A673 (cell line): ENCODE measurements at regions not wholly inside any gene's neighbourhood (a gene's known extent, or its start where the extent isn't known, plus 50 kb on each side); places are given as distances from the start of the nearest gene placed in this dataset.

ENCODE experiments used
- BruUV-seq: library from RNA; stranded (reverse); fragments of 400-500 nt; replicated peaks from 2 replicates; lab custom pipeline; 2021; lab: Mats Ljungman, UMichigan
- CTCF ChIA-PET: fragments of 300-600 bp; sonication (Branson Sonifier 250); formaldehyde crosslinking; loops from one replicate; lab custom pipeline; 2022; ENCODE audit warnings: antibody characterized with exemption; lab: Charles Lee
- POLR2A ChIA-PET: fragments of 300-600 bp; sonication (Branson Sonifier 250); formaldehyde crosslinking; loops from one replicate; lab custom pipeline; 2022; ENCODE audit warnings: antibody characterized with exemption; ENCODE audit not compliant: low non-redundant PET; lab: Charles Lee
- DNase-seq: peaks from one replicate; pipeline ENCODE4 v3.0.0-alpha.2; 2015; ENCODE audit warnings: low spot score
- H3K27ac ChIP-seq: fragments of 200-600 bp; sonication (generic); 2 replicates; pipeline ENCODE4 v1.5.1; 2016; ENCODE audit warnings: mixed run types, low read depth, mild to moderate bottlenecking, mixed read lengths, antibody characterized with exemption, low read length; ENCODE audit not compliant: poor library complexity, severe bottlenecking
- H3K27me3 ChIP-seq: fragments of 200-600 bp; sonication (generic); replicated peaks from 2 replicates; pipeline ENCODE4 v1.6.1; 2017; ENCODE audit warnings: mixed run types, low read depth, mild to moderate bottlenecking, mixed read lengths, antibody characterized with exemption, low read length; ENCODE audit not compliant: insufficient read depth, poor library complexity
- H3K36me3 ChIP-seq: fragments of 200-600 bp; sonication (generic); 2 replicates; pipeline ENCODE4 v1.6.1; 2016; ENCODE audit warnings: mixed run types, mild to moderate bottlenecking, mixed read lengths, antibody characterized with exemption, low read length; ENCODE audit not compliant: insufficient read depth, poor library complexity, severe bottlenecking
- H3K4me1 ChIP-seq: fragments of 200-600 bp; sonication (generic); 2 replicates; pipeline ENCODE4 v1.6.1; 2017; ENCODE audit warnings: mixed run types, mild to moderate bottlenecking, mixed read lengths, antibody characterized with exemption, low read length; ENCODE audit not compliant: insufficient read depth, poor library complexity, severe bottlenecking
- H3K4me3 ChIP-seq: fragments of 200-600 bp; sonication (generic); 2 replicates; pipeline ENCODE4 v1.5.1; 2016; ENCODE audit warnings: low read depth, mixed run types, mild to moderate bottlenecking, mixed read lengths, low read length; ENCODE audit not compliant: poor library complexity, severe bottlenecking
- H3K9me3 ChIP-seq: fragments of 200-600 bp; sonication (generic); 2 replicates; pipeline ENCODE4 v1.6.1; 2016; ENCODE audit warnings: mixed run types, low read depth, mild to moderate bottlenecking, mixed read lengths, antibody characterized with exemption, low read length; ENCODE audit not compliant: poor library complexity, severe bottlenecking
- CTCF ChIP-seq: fragments of 300-800, 200-600 bp; sonication (generic); conservative IDR thresholded peaks from 2 replicates; pipeline ENCODE4 v1.5.1; 2017; ENCODE audit warnings: low read depth, mild to moderate bottlenecking, antibody characterized with exemption, low read length, moderate library complexity, mixed read lengths
- EZH2 ChIP-seq: fragments of 200-600 bp; sonication (generic); IDR thresholded peaks from 2 replicates; pipeline ENCODE4 v1.6.1; 2017; ENCODE audit warnings: borderline replicate concordance, low read depth, mild to moderate bottlenecking, mixed read lengths, antibody characterized with exemption, low read length; ENCODE audit not compliant: poor library complexity, severe bottlenecking
- intact Hi-C: fragments of 100-400 bp; cut with micrococcal nuclease; formaldehyde crosslinking; loops from one replicate; pipeline ENCODE4 v1.10.0; 2022; ENCODE audit not compliant: unreplicated experiment

GRCh38 chr5:5062525-5063302, 77.4 kb upstream of the ADAMTS16 start:
- no peak for TF ChIP-seq EZH2
- CTCF ChIA-PET: no interaction called here
- Histone ChIP-seq H3K27ac (no peak overlapping the region), H3K4me1 (no peaks in the 10 kb centered on the region), H3K27me3 (peaks cover 41% of the 10 kb centered on the region), H3K4me3 (no peak overlapping the region), H3K36me3 (no peaks in the 10 kb centered on the region), H3K9me3 (no peaks in the 10 kb centered on the region)
- peak; percentile 11 for DNase-seq
- intact Hi-C loops: no loop called here
- POLR2A ChIA-PET: no interaction called here
- BruUV-seq: no TSS peak

DNA sequence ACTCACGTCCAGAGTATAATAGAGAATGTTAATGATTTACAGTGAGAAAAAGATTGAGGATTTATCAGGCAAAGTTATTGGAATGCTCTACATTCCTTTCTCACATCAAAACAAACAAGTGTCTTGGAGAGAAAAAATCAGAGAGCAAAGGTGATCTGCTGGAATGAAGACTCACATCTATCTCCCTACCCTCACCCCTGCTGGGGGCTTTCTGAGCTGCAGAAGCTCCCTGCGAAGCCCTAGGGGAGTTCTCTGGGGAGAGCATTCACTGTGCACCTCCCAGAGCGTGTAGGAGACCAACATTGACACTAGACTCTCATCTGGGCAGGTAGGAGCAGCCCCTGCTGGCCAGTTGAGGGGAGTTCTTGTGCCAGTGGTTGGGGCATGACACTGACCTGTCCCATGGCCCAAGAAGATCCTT, 76.6 kb upstream of the ADAMTS16 start:
- H3K27me3 ChIP-seq: peaks cover 41% of the 10 kb centered on the region
- ChIA-PET POLR2A (no interaction called here), CTCF (no interaction called here)
- H3K36me3 ChIP-seq: no peaks in the 10 kb centered on the region
- H3K4me3 ChIP-seq: no peak overlapping the region
- no peaks in the 10 kb centered on the region for H3K9me3 ChIP-seq
- 0 out of 2 replicates have a peak, but pooled peaks have one; percentile 9 for TF ChIP-seq CTCF
- TF ChIP-seq EZH2: no peak
- no peak for DNase-seq
- H3K27ac ChIP-seq: no peak overlapping the region
- BruUV-seq: no TSS peak
- no peaks in the 10 kb centered on the region for H3K4me1 ChIP-seq
- intact Hi-C loops: no loop called here

DNA sequence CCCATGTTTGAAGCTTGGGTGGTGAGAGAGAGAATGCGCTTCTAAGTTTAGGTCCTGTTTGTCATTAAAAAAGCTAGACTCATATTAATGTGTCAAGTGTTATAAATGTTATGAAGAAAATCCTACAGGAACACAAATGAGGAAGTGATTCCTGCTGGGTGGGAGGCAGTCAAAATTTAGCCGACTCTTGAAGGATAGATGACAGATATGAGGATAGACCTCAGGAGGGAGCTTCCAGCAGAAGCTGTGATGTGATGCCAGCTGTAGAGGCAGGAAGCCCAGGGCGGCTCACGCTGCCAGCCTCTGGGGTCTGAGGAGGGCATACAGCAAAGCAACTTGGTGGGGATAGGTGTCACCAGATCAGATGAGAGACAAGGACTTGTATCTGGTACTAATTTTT, 74.7 kb upstream of the ADAMTS16 start:
- Histone ChIP-seq H3K27ac (no peak overlapping the region), H3K4me3 (no peak overlapping the region), H3K4me1 (no peaks in the 10 kb centered on the region), H3K27me3 (peaks cover 46% of the 10 kb centered on the region), H3K9me3 (no peaks in the 10 kb centered on the region), H3K36me3 (no peaks in the 10 kb centered on the region)
- no peak for DNase-seq
- no TSS peak for BruUV-seq
- ChIA-PET CTCF (no interaction called here), POLR2A (no interaction called here)
- intact Hi-C loops: no loop called here
- no peak for TF ChIP-seq CTCF
- no peak for TF ChIP-seq EZH2
